Tibial nerve (tissue), 3 donors: ENCODE measurements at regions not wholly inside any gene's neighbourhood (a gene's known extent, or its start where the extent isn't known, plus 50 kb on each side); places are given as distances from the start of the nearest gene placed in this dataset.

Source experiments
- CTCF ChIP-seq, 5 experiments: fragments of 200-600 bp in 3 of 5; fragments of 450-650 bp in 2 of 5; sonication (generic) in 3 of 5; IDR thresholded peaks; one replicate each; pipeline ENCODE4 v1.5.1; 2016 to 2019; ENCODE audit warnings: antibody characterized with exemption in 5 of 5, mild to moderate bottlenecking in 3 of 5, moderate library complexity in 2 of 5
- POLR2A ChIP-seq, 2 donors: fragments of 450-650 bp; IDR thresholded peaks; one replicate each; pipeline ENCODE4 v1.6.1; 2017; ENCODE audit warnings: antibody characterized with exemption in 2 of 2, mild to moderate bottlenecking in 2 of 2, moderate library complexity in 2 of 2

GRCh38 chr20:48149902-48150301 is 364.6 kb upstream of the SULF2 start:
- TF ChIP-seq POLR2A (IDR thresholded peaks at IDR 0.05) (no peak), CTCF (IDR thresholded peaks at IDR 0.05) (no peak)
